ENCODE measurements at regions not wholly inside any gene's neighbourhood (a gene's known extent, or its start where the extent isn't known, plus 50 kb on each side); places are given as distances from the start of the nearest gene placed in this dataset.
"Not testable (repeated sequence)": the region's sequence is repeated elsewhere in the genome, so short reads cannot be mapped to it uniquely, and the experiment has no call there.

DNA sequence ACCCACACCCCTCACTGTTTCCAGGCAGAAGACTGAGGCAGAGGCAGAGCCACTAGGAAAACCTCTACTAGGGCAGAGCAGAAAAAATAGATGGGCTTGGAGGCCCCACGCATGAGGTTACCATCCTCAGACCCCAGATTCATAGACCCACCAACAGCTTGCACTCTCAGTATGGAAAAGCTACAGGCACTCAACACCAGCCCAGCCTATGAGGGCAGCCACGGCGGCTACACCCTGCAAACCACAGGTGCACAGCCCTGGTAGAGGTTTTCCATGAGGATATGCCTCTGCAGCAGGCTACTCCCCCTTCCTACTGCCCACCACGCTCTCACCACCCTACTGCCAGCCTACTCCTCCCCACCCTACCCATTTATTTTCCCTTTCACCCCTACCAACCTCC, 235.1 kb downstream of the CWH43 start:
- TF ChIP-seq CTCF (IDR thresholded peaks at IDR 0.05), result no peak
- DNase-seq, result no peak
- H3K27ac ChIP-seq, result no peak overlapping the region
- no peaks in the 10 kb centered on the region for H3K36me3 ChIP-seq
- no peaks in the 10 kb centered on the region for H3K9me3 ChIP-seq
- H3K4me3 ChIP-seq, result no peak overlapping the region
- intact Hi-C loops (cut with DNase I; ENCODE audit: low total_unique reads), result no loop called here
- H3K4me1 ChIP-seq, result no peaks in the 10 kb centered on the region
- no peaks in the 10 kb centered on the region for H3K27me3 ChIP-seq

GRCh38 chr4:49222810-49223209, 236.7 kb downstream of the CWH43 start:
- H3K9me3 ChIP-seq; H3K36me3 ChIP-seq; H3K27ac ChIP-seq; intact Hi-C loops (cut with DNase I; ENCODE audit: low total_unique reads); H3K4me1 ChIP-seq; H3K27me3 ChIP-seq; DNase-seq; H3K4me3 ChIP-seq: not testable (repeated sequence)

DNA sequence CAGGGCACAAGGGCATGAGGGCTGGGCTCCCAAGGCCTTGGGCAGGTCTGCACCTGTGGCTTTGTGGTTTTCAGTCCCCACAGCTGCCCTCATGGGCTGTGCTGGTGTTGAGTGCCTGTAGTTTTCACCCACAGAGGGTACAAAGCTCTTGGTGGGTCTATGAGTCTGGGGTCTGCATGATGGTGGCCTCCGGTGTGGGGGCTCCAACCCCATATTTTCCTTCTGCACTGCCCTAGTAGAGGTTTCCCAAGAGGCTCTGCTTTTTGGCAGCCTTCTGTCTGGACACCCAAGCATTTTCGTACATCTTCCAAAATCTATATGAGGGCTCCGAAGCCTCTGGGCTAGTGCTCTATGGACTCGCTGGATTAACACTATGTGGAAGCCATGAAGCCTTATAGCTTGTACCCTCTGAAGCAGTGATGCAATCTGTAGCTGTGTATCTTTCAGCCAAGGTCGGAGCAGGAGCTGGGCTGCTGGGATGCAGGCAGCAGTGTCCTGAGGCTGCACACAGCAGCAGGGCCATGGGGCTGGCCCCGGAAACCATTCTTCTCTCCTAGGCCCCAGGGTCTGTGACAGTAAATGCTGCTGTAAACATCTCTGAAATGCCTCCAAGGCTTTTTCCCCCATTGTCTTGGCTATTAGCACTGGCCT, 240.3 kb downstream of the CWH43 start:
- not testable (repeated sequence) for DNase-seq

DNA sequence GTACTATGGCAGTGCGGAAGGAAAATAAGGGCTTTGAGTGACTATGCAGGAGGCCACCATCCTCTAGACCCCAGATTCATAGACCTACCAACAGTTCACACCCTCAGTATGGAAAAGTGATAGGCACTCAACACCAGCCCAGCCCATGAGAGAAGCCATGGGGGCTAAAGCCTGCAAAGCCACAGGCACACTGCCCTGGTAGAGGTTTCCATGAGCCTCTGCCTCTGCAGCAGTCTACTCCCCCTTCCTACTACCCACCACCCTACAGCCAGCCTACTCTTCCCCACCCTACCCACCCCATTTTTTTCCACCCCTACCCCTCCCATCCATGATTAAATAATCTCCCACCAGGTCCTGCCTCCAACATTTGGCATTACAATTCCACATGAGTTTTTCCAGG, 241.9 kb downstream of the CWH43 start:
- H3K4me3 ChIP-seq; H3K4me1 ChIP-seq; H3K9me3 ChIP-seq; H3K27me3 ChIP-seq; H3K36me3 ChIP-seq; H3K27ac ChIP-seq; intact Hi-C loops (cut with DNase I; ENCODE audit: low total_unique reads); DNase-seq: not testable (repeated sequence)

More for the DNA sequence above, 240.3 kb downstream of the CWH43 start:
- H3K9me3 ChIP-seq; intact Hi-C loops (cut with DNase I; ENCODE audit: low total_unique reads); H3K27ac ChIP-seq; H3K36me3 ChIP-seq; H3K4me3 ChIP-seq; H3K4me1 ChIP-seq; H3K27me3 ChIP-seq: not testable (repeated sequence)

- DNase-seq; H3K36me3 ChIP-seq; H3K4me3 ChIP-seq; H3K4me1 ChIP-seq; intact Hi-C loops (cut with DNase I; ENCODE audit: low total_unique reads); H3K27ac ChIP-seq; H3K9me3 ChIP-seq; H3K27me3 ChIP-seq: not testable (repeated sequence)
These were observed 243.2 kb downstream of the CWH43 start for GRCh38 chr4:49229243-49229642.

- intact Hi-C loops (cut with DNase I; ENCODE audit: low total_unique reads); H3K4me3 ChIP-seq; H3K27ac ChIP-seq; H3K4me1 ChIP-seq; H3K9me3 ChIP-seq; DNase-seq; H3K36me3 ChIP-seq; H3K27me3 ChIP-seq: not testable (repeated sequence)
These were observed 243.6 kb downstream of the CWH43 start for GRCh38 chr4:49229713-49230112.

DNA sequence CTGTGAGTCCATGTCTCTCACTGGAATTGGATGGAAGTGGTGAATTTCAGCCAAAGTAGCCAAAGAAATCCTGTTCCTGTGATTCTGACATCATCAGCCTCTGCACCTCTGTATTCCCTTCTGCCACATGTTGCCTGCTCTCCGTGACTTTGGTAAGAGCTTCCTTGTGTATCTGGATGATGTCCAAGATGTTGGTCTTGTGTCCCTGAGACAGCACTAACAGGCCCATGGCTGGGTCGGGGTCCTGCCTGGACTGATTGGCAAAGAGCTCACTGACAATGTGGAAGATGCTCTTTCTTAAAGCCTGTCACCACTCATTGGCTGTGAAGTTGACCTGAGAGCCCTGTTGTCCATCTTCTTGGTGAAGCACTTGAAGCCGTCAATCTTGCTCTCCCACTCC, 247.3 kb downstream of the CWH43 start:
- H3K36me3 ChIP-seq; H3K4me3 ChIP-seq; H3K4me1 ChIP-seq; H3K27ac ChIP-seq; DNase-seq; H3K27me3 ChIP-seq; intact Hi-C loops (cut with DNase I; ENCODE audit: low total_unique reads); H3K9me3 ChIP-seq: not testable (repeated sequence)

- H3K27me3 ChIP-seq; intact Hi-C loops (cut with DNase I; ENCODE audit: low total_unique reads); H3K4me1 ChIP-seq; H3K27ac ChIP-seq; H3K4me3 ChIP-seq; H3K9me3 ChIP-seq; H3K36me3 ChIP-seq; DNase-seq: not testable (repeated sequence)
These were observed 247.7 kb downstream of the CWH43 start for GRCh38 chr4:49233749-49234148.

DNA sequence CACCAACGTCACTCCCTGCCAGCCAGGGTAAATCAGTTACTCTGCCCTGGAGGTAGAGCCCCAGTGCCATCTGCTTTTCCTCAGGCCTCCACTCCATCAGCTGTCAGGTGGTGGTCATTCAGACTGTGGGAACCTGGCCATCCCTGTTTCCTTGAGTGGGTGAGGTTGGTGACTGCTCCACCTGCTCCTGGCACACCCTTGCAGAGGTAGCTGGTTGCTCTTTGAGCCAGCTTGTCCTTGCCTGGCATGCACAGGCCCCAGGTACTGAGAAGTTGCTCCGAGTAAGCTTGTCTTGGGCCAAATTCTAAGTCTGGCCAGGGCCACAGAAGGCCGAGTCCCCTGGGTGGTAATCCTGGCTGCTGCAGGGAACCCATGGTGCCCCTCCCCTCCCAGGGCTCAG, 248.3 kb downstream of the CWH43 start:
- H3K4me3 ChIP-seq; H3K36me3 ChIP-seq; H3K9me3 ChIP-seq; H3K27ac ChIP-seq; H3K4me1 ChIP-seq; DNase-seq; H3K27me3 ChIP-seq; intact Hi-C loops (cut with DNase I; ENCODE audit: low total_unique reads): not testable (repeated sequence)

DNA sequence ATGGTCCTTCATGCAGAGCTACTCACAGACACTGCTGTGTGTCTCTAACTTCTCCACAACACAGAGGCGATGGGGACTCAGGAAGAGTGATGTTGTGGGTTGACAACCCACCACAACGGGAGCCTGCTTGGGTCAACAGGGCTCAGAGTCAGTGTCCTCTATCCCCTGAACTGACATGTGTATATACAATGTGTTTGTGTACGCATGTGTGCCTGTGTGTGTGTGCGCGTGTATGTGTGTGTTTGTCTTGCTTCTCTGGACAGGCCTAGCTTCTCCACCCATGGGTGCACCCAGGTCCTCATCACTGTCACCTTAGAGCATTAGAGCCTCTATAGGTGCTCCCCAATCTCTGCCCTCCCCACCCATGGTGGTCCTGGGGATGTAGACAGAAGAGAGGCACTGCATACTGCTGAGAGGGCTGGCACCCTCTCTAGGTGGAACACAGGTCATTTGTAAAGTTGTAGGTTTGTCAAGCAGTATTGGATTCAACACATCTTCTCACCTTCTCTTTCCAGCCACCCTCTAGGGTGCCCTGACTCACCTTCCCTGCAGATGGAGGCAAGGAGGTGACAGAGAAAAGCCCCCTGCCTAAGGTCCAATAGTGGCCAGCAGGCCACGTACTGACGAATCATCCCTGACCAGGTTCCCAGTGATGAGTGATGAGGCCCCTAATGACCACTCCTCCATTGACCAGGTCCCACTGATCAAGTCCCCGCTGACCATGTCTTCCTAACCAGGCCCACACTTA, 249.5 kb downstream of the CWH43 start:
- H3K4me1 ChIP-seq; H3K27ac ChIP-seq; H3K27me3 ChIP-seq; H3K9me3 ChIP-seq; H3K4me3 ChIP-seq; H3K36me3 ChIP-seq; intact Hi-C loops (cut with DNase I; ENCODE audit: low total_unique reads); DNase-seq: not testable (repeated sequence)

GRCh38 chr4:49236474-49236873, 250.4 kb downstream of the CWH43 start:
- H3K36me3 ChIP-seq; H3K27ac ChIP-seq; H3K4me1 ChIP-seq; intact Hi-C loops (cut with DNase I; ENCODE audit: low total_unique reads); H3K9me3 ChIP-seq; H3K4me3 ChIP-seq; DNase-seq; H3K27me3 ChIP-seq: not testable (repeated sequence)

GRCh38 chr4:49241295-49241694, 255.2 kb downstream of the CWH43 start:
- H3K4me1 ChIP-seq; H3K27me3 ChIP-seq; H3K27ac ChIP-seq; H3K36me3 ChIP-seq; intact Hi-C loops (cut with DNase I; ENCODE audit: low total_unique reads); DNase-seq; H3K9me3 ChIP-seq; H3K4me3 ChIP-seq: not testable (repeated sequence)

DNA sequence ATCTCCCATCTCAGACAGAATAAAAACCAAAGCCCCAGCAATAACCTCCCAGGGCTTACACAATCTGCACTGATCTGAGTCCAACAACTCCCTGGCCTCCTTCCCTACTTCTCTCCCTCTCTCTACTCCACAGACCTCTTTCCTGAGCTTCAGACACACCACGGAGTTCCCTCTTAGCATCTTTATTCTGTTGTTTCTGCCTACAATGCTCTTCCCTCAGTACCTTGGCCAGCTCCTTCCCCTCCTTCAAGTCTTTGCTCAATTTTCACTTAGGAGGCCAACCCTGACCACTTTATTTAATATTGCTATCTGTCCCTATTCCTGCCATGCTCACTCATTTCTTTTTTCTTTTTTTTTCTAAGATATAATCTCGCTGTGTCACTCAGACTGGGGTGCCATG, 276.7 kb downstream of the CWH43 start:
- H3K27me3 ChIP-seq; intact Hi-C loops (cut with DNase I; ENCODE audit: low total_unique reads); DNase-seq; H3K9me3 ChIP-seq; H3K27ac ChIP-seq; H3K4me1 ChIP-seq; H3K36me3 ChIP-seq; H3K4me3 ChIP-seq: not testable (repeated sequence)

DNA sequence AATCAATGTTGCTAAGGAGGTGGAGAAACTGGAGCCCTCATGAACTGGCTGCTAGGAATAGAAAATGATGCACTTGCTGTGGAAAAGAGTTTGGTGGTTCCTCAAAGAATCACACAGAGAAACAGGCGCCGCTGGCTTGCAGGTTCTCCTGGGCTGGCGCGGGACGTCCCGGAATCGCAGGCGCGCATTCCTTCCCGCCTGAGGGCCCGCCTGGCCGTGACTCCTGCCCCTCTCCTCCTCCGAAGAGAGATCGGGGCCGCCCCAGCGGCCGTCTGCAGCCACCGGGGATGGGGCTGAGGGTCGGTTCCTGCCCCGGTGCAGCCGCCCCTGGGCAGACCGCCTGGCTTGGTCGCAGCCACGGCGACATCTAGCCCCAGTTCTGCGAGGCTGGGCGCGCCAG, 284.4 kb downstream of the CWH43 start:
- H3K4me1 ChIP-seq; H3K4me3 ChIP-seq; H3K9me3 ChIP-seq; intact Hi-C loops (cut with DNase I; ENCODE audit: low total_unique reads); H3K27me3 ChIP-seq; H3K27ac ChIP-seq; H3K36me3 ChIP-seq: not testable (repeated sequence)
- DNase-seq, result peak in 1 of 2 donors; percentile 61
